ENCODE measurements at regions not wholly inside any gene's neighbourhood (a gene's known extent, or its start where the extent isn't known, plus 50 kb on each side); places are given as distances from the start of the nearest gene placed in this dataset.
"Not testable (repeated sequence)": the region's sequence is repeated elsewhere in the genome, so short reads cannot be mapped to it uniquely, and the experiment has no call there.

DNA sequence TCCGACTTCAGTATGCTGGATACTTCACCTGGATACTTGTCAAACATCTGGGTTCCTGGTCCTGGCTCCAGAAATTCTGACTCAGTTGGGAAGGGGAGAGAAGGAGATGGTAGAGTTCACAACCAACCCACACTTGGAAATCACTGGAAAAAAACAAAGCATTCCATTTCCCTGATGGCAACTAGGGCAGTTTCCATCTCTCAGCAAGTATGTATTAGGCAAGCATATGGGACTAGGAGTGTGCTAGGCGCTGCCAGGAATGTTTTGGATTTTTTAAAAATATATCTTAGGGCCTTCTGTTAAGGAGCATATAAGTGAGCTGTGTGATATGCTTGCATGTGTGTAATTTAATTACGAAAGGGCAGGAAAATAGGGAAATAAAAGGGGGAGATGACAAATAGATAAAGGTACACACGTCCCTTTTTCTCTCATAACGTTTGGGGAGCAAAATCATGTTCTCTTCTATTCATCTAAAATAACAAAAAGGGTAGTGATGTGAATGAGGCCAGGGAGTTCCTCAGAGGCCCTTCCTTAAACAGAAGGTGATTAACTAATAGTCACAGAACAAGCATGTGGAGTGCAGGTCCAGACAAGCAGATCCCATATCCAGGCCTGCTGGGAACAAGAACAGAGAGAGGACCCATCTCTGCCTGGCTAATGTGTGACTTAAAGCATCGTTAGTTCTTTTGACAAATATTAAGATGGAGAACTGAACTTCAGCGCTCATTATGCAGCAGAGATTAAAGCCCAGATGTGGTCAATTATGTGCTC, 64.5 kb upstream of the NFE2L3 start:
- ChIA-PET CTCF (interaction anchor here (0.6 to 8.1 kb wide), 5 partner anchors 8 to 276 kb away, joined by 3 to 174 read pairs (median 52); partner anchors contain the start of gene HNRNPA2B1), POLR2A (no interaction called here)
- no peak for DNase-seq (ENCODE audit: low read depth, low spot score)
- H3K4me3 ChIP-seq (ENCODE audit: low read depth, low read length) = no peak overlapping the region
- TF ChIP-seq, protein P1, sequence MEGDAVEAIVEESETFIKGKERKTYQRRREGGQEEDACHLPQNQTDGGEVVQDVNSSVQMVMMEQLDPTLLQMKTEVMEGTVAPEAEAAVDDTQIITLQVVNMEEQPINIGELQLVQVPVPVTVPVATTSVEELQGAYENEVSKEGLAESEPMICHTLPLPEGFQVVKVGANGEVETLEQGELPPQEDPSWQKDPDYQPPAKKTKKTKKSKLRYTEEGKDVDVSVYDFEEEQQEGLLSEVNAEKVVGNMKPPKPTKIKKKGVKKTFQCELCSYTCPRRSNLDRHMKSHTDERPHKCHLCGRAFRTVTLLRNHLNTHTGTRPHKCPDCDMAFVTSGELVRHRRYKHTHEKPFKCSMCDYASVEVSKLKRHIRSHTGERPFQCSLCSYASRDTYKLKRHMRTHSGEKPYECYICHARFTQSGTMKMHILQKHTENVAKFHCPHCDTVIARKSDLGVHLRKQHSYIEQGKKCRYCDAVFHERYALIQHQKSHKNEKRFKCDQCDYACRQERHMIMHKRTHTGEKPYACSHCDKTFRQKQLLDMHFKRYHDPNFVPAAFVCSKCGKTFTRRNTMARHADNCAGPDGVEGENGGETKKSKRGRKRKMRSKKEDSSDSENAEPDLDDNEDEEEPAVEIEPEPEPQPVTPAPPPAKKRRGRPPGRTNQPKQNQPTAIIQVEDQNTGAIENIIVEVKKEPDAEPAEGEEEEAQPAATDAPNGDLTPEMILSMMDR (IDR thresholded peaks at IDR 0.05; ENCODE audit: insufficient read depth, low read length, missing control alignments) = no peak

DNA sequence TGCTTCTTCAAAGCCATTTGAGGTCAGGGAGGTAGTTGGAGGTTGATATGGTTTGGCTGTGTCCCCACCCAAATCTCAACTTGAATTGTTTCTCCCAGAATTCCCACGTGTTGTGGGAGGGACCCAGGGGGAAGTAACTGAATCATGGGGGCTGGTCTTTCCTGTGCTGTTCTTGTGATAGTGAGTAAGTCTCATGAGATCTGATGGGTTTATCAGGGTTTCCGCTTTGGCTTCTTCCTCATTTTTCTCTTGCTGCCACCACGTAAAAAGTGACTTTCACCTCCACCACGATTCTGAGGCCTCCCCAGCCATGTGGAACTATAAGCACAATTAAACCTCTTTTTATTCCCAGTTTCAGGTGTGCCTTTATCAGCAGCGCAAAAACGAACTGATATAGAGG, 62.5 kb upstream of the NFE2L3 start:
- not testable (repeated sequence) for H3K4me3 ChIP-seq (ENCODE audit: low read depth, low read length); DNase-seq (ENCODE audit: low read depth, low spot score)
- POLR2A ChIA-PET = interaction anchor here (0.6 kb wide), 1 partner anchor 111 kb away, joined by 3 read pairs; the partner anchor contains the start of gene HNRNPA2B1
- CTCF ChIA-PET = interaction anchor here (1.3 to 8.1 kb wide), 13 partner anchors 10 to 280 kb away, joined by 3 to 174 read pairs (median 9); partner anchors contain the start of gene HNRNPA2B1

DNA sequence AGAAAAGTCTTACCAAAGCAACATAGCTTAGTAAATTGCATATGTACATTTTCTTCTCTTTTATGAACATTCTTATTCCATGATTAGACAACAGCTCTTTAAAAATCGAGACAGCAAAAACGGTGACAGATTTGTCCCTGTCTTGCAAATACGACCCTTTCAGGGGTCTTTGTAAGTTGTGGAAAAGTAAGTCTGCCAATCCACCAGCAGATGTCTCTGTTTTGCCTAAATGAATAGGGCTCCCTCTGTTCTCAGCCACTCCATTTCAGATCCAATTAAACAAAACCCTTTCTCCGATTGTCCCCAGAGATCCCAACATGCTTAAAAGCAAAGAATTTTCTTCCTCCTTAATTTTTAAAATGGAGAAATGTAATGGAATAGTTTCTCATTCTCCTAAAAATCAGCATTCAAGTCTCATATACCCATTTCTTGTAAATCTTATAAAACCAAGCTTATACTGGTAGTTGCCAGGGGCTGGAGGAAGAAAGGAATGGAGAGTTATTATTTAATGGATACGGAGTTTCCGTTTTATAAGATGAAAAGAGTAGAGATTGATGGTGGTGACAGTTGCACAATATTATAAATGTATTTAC, 61.0 kb upstream of the NFE2L3 start:
- H3K4me3 ChIP-seq (ENCODE audit: low read depth, low read length) = no peak overlapping the region
- POLR2A ChIA-PET = interaction anchor here (1.1 to 1.2 kb wide), 3 partner anchors 91 to 107 kb away, joined by 3 to 4 read pairs (median 3); no protein-coding TSS in a partner anchor
- CTCF ChIA-PET = interaction anchor here (0.7 to 8.1 kb wide), 44 partner anchors 8 to 1070 kb away, joined by 3 to 174 read pairs (median 4); partner anchors contain the start of genes CBX3 and HNRNPA2B1
- TF ChIP-seq, protein P1 (IDR thresholded peaks at IDR 0.05; ENCODE audit: insufficient read depth, low read length, missing control alignments) = peak; percentile 57
- DNase-seq (ENCODE audit: low read depth, low spot score) = peak; percentile 26

DNA sequence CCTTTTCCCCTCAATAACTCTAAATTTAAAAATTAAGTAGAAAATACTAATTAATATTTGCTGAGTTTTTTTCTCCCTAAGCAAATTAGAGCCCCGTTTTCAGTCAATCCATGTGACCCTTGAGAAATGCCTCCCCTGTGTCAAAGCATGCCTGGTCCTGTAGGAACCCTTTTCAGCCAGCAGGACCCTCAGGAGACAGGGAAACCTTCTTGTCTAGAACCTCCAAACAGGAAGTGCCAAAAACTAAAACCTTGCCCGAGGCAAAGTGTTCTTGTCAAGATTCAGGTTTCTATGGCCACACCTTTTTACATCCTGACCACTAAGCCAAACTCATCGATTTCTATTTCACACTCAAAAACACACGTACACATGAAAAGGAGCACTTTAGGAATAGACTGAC, 60.1 kb upstream of the NFE2L3 start:
- POLR2A ChIA-PET = interaction anchor here (1.7 kb wide), 1 partner anchor 108 kb away, joined by 7 read pairs; the partner anchor contains the start of gene HNRNPA2B1
- DNase-seq (ENCODE audit: low read depth, low spot score) = no peak
- CTCF ChIA-PET = interaction anchor here (0.9 to 8.1 kb wide), 11 partner anchors 9 to 1069 kb away, joined by 3 to 174 read pairs (median 21); partner anchors contain the start of gene HNRNPA2B1
- TF ChIP-seq, protein P1 (IDR thresholded peaks at IDR 0.05; ENCODE audit: insufficient read depth, low read length, missing control alignments) = no peak
- no peak overlapping the region for H3K4me3 ChIP-seq (ENCODE audit: low read depth, low read length)

DNA sequence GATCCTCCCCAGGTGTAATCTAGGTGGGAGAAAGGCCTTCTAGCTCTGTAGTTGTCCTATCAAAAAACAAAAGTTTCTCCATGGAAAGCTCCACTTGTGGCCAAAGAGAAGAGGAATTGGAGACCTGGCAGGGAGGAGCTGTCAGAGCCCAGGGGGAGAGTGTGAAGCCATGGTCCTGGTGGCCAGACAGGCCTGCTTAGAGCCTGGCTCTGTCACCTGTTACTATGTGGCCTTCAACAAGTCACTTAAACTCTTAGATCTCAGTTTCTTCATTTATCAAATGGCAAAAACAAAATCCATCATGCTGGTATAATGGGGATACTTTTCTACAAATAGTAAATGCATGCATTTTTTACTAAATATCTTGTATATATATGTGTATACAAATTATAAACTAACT, 59.0 kb upstream of the NFE2L3 start:
- CTCF ChIA-PET = interaction anchor here (0.7 to 8.1 kb wide), 9 partner anchors 9 to 1068 kb away, joined by 3 to 174 read pairs (median 21); partner anchors contain the start of gene HNRNPA2B1
- TF ChIP-seq, protein P1 (IDR thresholded peaks at IDR 0.05; ENCODE audit: insufficient read depth, low read length, missing control alignments) = no peak
- POLR2A ChIA-PET = interaction anchor here (1.7 kb wide), 1 partner anchor 107 kb away, joined by 7 read pairs; the partner anchor contains the start of gene HNRNPA2B1
- no peak overlapping the region for H3K4me3 ChIP-seq (ENCODE audit: low read depth, low read length)
- no peak for DNase-seq (ENCODE audit: low read depth, low spot score)

DNA sequence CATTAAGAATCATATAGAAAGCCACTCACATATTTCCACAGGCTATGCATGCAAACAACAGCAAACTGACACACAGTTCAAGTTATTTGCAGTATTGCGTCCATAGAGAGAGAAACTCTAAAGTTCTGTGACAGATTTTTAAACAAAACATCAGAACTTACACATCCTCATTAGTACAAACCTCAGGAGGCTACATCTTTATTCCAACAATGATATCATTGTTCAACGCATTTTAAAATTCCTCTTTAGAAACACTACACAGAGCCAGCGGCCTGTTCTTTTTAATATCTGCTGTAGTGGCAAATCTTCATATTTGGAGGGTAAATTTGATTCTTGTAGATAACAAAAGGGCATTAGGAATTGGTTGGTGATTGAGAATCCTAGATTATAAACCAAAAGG, 55.9 kb upstream of the NFE2L3 start:
- no peak overlapping the region for H3K4me3 ChIP-seq (ENCODE audit: low read depth, low read length)
- ChIA-PET CTCF (no interaction called here), POLR2A (no interaction called here)
- no peak for DNase-seq (ENCODE audit: low read depth, low spot score)
- TF ChIP-seq, protein P1 (IDR thresholded peaks at IDR 0.05; ENCODE audit: insufficient read depth, low read length, missing control alignments) = no peak

Data from AG04449 (cell line).